Endothelial cell of umbilical vein (primary cell): ENCODE measurements at regions not wholly inside any gene's neighbourhood (a gene's known extent, or its start where the extent isn't known, plus 50 kb on each side); places are given as distances from the start of the nearest gene placed in this dataset.

Experiments
- BruUV-seq: library from RNA; stranded (reverse); fragments of 400-500 nt; replicated peaks from 2 replicates; lab custom pipeline; 2021; lab: Mats Ljungman, UMichigan
- CTCF ChIA-PET: fragments of 300-600, 350-600 bp; sonication (Branson Sonifier 250); formaldehyde crosslinking; loops from one replicate; lab custom pipeline; 2021; ENCODE audit warnings: antibody characterized with exemption, inconsistent platforms; lab: Charles Lee
- POLR2A ChIA-PET: fragments of 300-600, 350-600 bp; sonication (Branson Sonifier 250); formaldehyde crosslinking; loops from one replicate; lab custom pipeline; 2021; ENCODE audit warnings: antibody characterized with exemption, inconsistent platforms; lab: Charles Lee
- DNase-seq: peaks from one replicate; pipeline ENCODE4 v3.0.0-alpha.2; 2011; ENCODE audit warnings: low read depth, low spot score
- FAIRE-seq: peaks from 2 replicates; lab custom pipeline; 2011; peaks lifted over from hg19 to GRCh38; lab: Jason Lieb, UNC
- H2AFZ ChIP-seq: 2 replicates; pipeline ENCODE4 v1.6.0; 2012; ENCODE audit warnings: low read depth, low read length, control low read depth, inconsistent platforms
- H3K27ac ChIP-seq: 2 replicates; pipeline ENCODE4 v1.5.1; 2011; ENCODE audit warnings: low read depth, mild to moderate bottlenecking, control low read depth, low read length, moderate library complexity; ENCODE audit not compliant: insufficient read depth
- H3K27me3 ChIP-seq, 2 experiments: 2 replicates each; pipeline versions ENCODE4 v1.6.0 to v1.6.1; 2011; ENCODE audit warnings: low read length in 2 of 2, mixed read lengths in 1 of 2; ENCODE audit not compliant: control insufficient read depth in 2 of 2, insufficient read depth in 2 of 2
- H3K36me3 ChIP-seq, 2 experiments: 2 replicates in 1 of 2; 3 replicates in 1 of 2; pipeline ENCODE4 v1.5.1; 2011; ENCODE audit warnings: low read length in 2 of 2, mild to moderate bottlenecking in 1 of 2, moderate library complexity in 1 of 2; ENCODE audit not compliant: control insufficient read depth in 2 of 2, insufficient read depth in 2 of 2; ENCODE audit errors: extremely low read depth in 1 of 2
- H3K4me1 ChIP-seq: 3 replicates; pipeline ENCODE4 v1.5.1; 2011; ENCODE audit warnings: mild to moderate bottlenecking, low read length; ENCODE audit not compliant: control insufficient read depth, insufficient read depth; ENCODE audit errors: extremely low read depth
- H3K4me2 ChIP-seq: 2 replicates; pipeline ENCODE4 v1.6.1; 2011; ENCODE audit warnings: low read length, control low read depth, mixed read lengths; ENCODE audit not compliant: insufficient read depth
- H3K4me3 ChIP-seq, 3 experiments: fragments of 200-600 bp in 1 of 3; sonication (generic), shearing (Covaris generic) in 1 of 3; replicated peaks in 1 of 3; 2 replicates each; pipeline ENCODE4 v1.5.1; 2011 to 2016; ENCODE audit warnings: control low read depth in 3 of 3, low read length in 3 of 3, mild to moderate bottlenecking in 2 of 3, inconsistent platforms in 1 of 3, low read depth in 1 of 3, moderate library complexity in 1 of 3; ENCODE audit not compliant: insufficient read depth in 1 of 3
- H3K79me2 ChIP-seq: 2 replicates; pipeline ENCODE4 v1.6.0; 2012; ENCODE audit warnings: low read length, inconsistent platforms; ENCODE audit not compliant: control insufficient read depth, insufficient read depth
- H3K9ac ChIP-seq: replicated peaks from 2 replicates; pipeline ENCODE3; 2011; ENCODE audit warnings: low read length, control low read depth; ENCODE audit not compliant: insufficient read depth; ENCODE audit errors: extremely low read depth
- H3K9me1 ChIP-seq: replicated peaks from 3 replicates; pipeline ENCODE4 v1.6.0; 2011; ENCODE audit warnings: mild to moderate bottlenecking, low read length; ENCODE audit not compliant: control insufficient read depth, insufficient read depth; ENCODE audit errors: extremely low read depth
- H3K9me3 ChIP-seq: replicated peaks from 2 replicates; pipeline ENCODE4 v1.5.1; 2012; ENCODE audit warnings: low read length, inconsistent platforms; ENCODE audit not compliant: control insufficient read depth, insufficient read depth
- H4K20me1 ChIP-seq: replicated peaks from 2 replicates; pipeline ENCODE3; 2011; ENCODE audit warnings: mild to moderate bottlenecking, low read length; ENCODE audit not compliant: control insufficient read depth, insufficient read depth; ENCODE audit errors: extremely low read depth
- FOS ChIP-seq: IDR thresholded peaks from 2 replicates; pipeline ENCODE4 v1.6.1; 2011; ENCODE audit warnings: mild to moderate bottlenecking, low read length, moderate library complexity, borderline replicate concordance; ENCODE audit not compliant: insufficient read depth
- JUN ChIP-seq: IDR thresholded peaks from 2 replicates; pipeline ENCODE4 v1.6.1; 2011; ENCODE audit warnings: borderline replicate concordance, low read depth; ENCODE audit not compliant: insufficient read length, insufficient read depth
- MAX ChIP-seq: IDR thresholded peaks from 2 replicates; pipeline ENCODE4 v1.6.1; 2011; ENCODE audit not compliant: insufficient read depth, insufficient read length
- dilution Hi-C: fragments of 300-500 bp; cut with MboI; formaldehyde crosslinking; loops from one replicate; pipeline ENCODE4 v1.15.0; 2019; ENCODE audit warnings: low sequenced_read_pairs; ENCODE audit not compliant: extremely low pct_ligation_motif_present
- intact Hi-C: fragments of 100-400 bp; cut with micrococcal nuclease; formaldehyde crosslinking; loops from one replicate; pipeline ENCODE4 v1.10.0; 2022

- no peak overlapping the region for H3K9ac ChIP-seq
- ChIA-PET CTCF (interaction anchor here (2.1 kb wide), 1 partner anchor 10 kb away, joined by 15 read pairs; no protein-coding TSS in a partner anchor), POLR2A (no interaction called here)
- no peak overlapping the region for H3K27ac ChIP-seq
- no peaks in the 10 kb centered on the region for H3K9me3 ChIP-seq
- BruUV-seq, result no TSS peak
- DNase-seq (no peak), FAIRE-seq (no peak)
- peaks cover 0 to 5% of the 10 kb centered on the region in 2 experiments for H3K27me3 ChIP-seq
- H3K4me3 ChIP-seq, result no peak overlapping the region
- intact Hi-C loops, result loop anchor here (1.0 kb wide), 1 partner anchor 27 kb away; no protein-coding TSS in a partner anchor
- dilution Hi-C loops, result no loop called here
- no peaks in the 10 kb centered on the region for H3K36me3 ChIP-seq
- no peaks in the 10 kb centered on the region for H4K20me1 ChIP-seq
- no peak overlapping the region for H2AFZ ChIP-seq
- H3K4me1 ChIP-seq, result no peaks in the 10 kb centered on the region
- no peaks in the 10 kb centered on the region for H3K79me2 ChIP-seq
- no peaks in the 10 kb centered on the region for H3K9me1 ChIP-seq
- TF ChIP-seq FOS, result no peak
- TF ChIP-seq MAX, result no peak
- H3K4me2 ChIP-seq, result no peak overlapping the region
Observed at GRCh38 chr5:56607074-56607473, 208.3 kb upstream of the MAP3K1 start.

DNA sequence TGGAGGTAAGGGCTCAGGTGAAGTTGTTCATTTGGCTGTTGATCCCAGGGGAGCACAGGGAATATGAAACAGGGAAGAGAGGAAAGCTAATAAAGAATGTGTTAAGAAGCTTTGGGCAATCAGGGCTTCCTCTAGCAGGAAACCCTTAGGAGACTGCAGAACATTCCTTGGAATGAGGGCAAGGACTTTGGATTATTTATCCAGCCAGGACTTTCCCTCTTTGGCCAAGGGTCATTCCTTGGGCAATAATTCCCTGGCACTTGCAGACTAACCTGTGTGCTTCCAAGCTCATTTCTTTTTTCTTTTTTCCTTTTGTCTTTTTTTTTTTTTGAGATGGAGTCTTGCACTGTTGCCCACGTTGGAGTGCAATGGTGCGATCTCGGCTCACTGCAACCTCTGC, 209.2 kb upstream of the MAP3K1 start:
- Histone ChIP-seq H3K4me2 (no peak overlapping the region), H4K20me1 (no peaks in the 10 kb centered on the region), H3K27me3 (peaks cover 0 to 5% of the 10 kb centered on the region in 2 experiments), H3K4me3 (no peak overlapping the region), H3K79me2 (no peaks in the 10 kb centered on the region), H2AFZ (no peak overlapping the region), H3K4me1 (no peaks in the 10 kb centered on the region), H3K36me3 (no peaks in the 10 kb centered on the region), H3K9me3 (no peaks in the 10 kb centered on the region), H3K27ac (no peak overlapping the region), H3K9ac (no peak overlapping the region), H3K9me1 (no peaks in the 10 kb centered on the region)
- no peak for TF ChIP-seq JUN
- BruUV-seq, result no TSS peak
- DNase-seq (no peak), FAIRE-seq (no peak)
- ChIA-PET CTCF (interaction anchor here (0.8 kb wide), 1 partner anchor 9 kb away, joined by 3 read pairs; no protein-coding TSS in a partner anchor), POLR2A (no interaction called here)
- dilution Hi-C loops (no loop called here), intact Hi-C loops (no loop called here)
